NCI-H82 (cell line): ENCODE measurements at regions not wholly inside any gene's neighbourhood (a gene's known extent, or its start where the extent isn't known, plus 50 kb on each side); places are given as distances from the start of the nearest gene placed in this dataset.
"Not testable (repeated sequence)": the region's sequence is repeated elsewhere in the genome, so short reads cannot be mapped to it uniquely, and the experiment has no call there.

Experiments used
- DNase-seq: peaks from one replicate; lab custom pipeline; 2025; lab: John Stamatoyannopoulos, UW

DNA sequence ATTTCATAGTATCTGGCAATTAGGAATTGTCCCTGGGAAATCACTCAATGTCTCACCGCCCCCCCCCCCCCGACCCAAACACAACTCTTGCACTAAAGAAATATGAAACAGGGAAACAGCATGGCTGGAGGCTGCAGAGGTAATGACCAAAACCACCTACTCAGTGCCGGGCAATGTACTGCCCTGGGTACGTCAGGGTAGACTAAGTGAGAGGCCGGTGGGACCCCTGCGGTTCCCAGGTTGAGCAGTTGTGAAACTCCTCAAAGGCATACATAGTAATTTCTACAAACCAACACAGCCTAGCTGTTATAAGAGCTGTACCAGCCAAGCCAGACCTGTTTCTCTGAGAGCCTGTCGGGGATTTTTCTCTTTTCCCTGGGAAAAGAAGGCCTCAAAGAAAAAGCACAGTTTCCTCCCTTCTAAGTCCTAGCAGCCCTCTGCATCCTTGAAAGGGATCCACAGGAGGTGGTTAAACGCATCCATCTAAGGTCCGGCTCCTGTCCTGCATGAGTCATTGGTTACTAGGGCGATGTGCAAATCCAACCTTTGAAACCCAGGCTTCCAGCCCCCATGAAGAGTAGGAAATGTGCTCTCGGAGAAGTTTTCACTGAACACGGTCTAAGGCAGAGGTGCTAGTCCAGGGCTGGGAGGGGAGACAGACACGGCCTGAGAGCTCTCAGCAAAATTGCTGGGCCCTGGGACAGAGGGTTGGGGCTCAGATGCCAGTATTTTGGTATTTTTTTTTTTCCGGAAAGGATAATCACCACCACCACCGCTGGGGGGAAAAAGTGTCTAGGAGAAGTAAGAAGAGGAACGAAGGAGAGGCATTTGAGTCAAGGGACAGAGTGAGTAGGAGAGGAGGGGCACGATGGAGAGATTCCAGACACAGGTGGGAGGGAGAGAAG is 172.8 kb downstream of the ATP6V0E2 start:
- peak; percentile 30 for DNase-seq

DNA sequence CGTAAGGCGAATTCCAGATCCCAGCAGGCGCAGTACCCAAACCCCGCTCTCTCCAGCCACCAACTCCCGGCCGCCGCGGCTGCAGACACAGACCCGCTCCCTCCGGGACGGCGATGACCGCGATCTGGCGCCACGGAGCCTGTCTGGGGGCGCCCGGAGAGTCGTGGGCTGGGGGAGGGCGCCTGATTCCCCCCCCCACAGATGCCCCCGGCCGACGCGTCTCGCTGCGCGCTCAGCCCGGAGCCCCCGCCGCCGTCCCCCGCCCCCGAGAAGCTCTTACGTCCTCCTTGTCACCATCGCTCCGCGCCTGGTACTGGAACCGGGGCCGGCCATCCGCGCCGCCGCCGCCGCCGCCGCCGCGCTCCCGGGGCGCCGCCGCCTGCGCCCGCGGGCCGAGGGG is 173.6 kb downstream of the ATP6V0E2 start:
- DNase-seq, result peak; percentile 52

DNA sequence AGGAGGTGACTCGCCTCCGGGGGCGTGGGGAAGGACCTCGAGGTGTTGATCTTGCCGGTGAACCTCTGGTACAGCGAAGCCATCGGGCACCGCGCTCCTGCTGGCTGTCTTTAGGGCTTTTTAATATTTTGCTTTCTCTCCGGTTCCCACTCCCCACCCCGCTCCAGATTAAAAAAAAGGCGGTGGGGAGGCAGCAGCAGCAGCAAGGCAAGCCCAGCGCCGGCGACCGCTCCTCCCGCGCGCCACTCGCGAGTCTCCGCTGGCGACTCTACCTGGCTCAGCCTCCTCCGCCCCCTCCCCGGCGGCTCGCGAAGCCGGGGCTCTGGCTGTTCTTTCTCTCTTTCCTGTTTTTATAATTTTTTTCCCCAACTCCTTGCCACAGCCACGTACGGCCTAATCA is 174.0 kb downstream of the ATP6V0E2 start:
- peak; percentile 52 for DNase-seq

DNA sequence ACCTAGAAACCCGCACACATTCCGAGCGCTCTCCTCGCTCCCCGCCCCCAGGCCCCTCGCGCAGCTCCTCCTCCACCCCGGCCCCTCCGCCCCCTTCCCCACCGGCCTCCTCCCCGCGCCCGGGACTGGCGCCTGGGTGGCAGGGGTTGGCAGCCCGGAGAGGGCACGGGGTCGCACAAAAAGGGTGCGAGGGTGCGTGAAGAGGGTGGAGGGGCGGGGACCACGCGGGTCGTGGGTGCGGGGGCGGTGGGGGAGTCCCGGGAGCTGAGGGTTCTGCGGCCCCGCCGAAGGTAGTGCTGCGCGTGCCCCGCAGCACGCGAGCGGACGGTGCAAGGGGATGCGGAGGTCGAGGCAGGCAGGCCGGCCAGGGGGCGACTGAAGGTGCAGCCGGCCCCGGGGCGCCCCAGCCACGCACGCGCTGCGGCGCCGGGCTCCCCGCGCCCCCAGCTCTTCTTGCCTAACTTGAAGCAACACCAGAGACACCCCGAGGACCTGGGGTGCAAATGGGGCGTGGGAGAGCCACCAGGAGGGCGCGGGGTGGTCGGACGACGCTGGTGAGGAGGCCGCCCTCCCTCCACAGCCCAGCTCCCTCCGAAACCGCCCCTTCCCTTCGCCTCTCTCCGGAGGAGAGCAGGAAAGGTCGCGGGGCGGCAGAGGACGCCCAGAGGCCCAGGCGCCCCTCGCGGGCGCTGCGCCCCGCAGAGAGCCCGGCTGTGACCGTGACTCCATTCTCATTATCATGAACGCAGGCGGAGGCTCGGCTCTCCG is 174.7 kb downstream of the ATP6V0E2 start:
- DNase-seq, result peak; percentile 56

DNA sequence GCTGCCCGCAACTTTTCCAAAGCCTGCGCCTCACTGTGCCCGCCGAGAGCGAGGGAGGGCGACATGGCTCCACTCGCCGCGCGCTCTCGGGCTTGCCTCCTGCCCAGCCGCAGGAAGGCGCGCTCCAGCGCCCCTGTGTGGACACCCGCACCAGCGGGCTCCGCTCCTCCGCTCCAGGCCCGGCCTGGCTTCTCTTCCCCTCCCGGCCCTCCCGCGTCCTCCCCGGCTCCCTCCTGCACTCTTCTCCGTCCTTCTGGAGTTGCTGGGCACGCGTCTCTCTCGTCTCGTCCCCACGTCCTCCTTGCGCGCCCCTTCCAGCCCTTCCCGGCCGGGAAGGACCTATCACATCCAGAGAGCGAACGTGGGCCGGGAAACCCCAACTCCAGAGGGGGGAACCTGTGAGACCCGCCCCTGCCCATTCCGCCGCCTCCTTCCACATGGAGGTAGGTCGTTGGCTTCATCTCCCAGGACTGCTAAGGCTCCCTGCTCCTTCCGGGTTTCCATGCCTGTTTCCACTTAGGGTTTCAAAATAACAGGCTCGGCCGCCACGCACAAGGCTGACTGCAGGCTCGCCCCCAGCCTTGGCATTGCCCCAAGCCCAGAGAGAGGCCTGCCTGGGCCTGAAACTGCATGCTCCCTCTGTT is 175.4 kb downstream of the ATP6V0E2 start:
- DNase-seq, result peak; percentile 51

DNA sequence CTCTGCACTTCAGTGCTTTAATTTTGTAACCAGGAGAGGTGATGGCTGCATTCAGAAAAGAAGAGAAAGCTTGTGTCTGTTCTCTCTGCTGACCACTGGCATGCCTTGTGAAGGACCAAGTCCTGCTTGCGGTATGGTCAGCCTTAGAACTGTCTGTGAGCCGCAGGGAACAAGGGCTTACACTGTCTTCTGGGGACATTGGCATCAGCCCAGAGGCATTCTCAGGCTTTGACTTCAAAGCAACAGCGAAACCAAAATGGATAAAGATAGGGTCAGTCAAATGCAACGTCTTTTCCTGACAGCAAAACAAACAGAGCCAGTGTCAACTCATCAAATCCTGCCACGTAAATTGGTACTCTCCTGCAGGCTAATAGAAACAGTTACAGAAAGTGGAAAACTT is 179.6 kb downstream of the ATP6V0E2 start:
- DNase-seq, result not testable (repeated sequence)

DNA sequence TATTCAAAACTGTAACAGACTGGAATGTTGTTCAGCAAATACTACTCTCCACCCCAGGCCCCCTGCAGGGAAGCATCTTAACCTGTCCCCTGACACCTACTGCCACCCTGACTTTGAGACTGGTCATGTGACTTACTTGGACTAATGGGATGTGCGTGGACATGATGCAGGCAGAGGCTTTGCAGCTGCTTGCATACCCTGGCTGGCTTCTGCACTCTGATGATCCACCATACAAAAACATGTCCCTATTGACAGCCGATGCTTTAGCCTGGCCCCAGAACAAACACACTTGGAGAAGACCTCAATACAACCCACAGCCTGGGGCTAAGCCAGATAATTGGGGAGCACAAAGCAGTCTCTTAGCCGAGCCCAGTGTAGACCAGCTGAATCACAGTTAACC is 180.5 kb downstream of the ATP6V0E2 start:
- not testable (repeated sequence) for DNase-seq

DNA sequence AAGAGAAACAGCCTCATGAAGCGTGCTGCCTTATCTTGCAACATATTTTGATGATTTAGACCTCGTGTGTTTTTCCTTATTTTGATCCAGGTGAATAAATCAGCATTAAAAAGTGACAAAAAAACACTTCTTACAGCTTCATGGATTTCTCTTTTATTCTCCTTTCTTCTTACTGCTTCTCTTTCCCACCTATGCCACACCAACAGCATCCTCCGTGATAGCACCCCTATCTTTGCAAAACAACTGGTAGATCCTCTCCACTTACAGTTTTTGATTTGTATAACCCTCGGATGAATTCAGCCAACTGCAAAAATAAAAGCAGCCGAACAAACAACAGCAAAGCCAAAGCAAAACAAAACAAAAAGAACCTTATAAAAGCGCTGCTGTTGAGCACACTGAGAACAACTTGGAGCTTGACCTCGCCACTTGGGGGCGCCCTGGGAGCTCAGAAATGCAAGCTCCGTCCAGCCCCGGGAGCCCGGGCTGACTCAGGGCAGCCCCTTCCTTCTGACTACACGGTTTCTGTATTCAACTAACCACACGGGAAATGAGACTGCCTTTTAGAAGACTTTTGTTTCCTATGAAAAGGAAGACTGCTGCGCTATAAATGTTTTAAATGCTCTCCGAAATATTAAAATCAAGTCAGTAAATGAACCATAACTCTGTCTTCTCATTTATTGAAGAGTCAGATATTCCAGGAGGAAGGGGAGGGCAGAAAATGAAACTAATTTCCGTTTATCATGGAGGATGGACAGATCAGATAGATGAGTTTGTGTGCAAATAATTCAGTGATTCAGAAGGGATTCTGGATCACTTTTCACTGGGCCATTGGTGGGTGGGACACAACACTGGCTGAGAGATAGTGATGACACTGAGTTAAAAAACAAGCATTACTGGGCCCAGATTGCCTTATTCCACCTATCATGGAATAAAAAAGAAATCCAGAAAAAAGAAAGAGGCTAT is 186.8 kb downstream of the ATP6V0E2 start:
- DNase-seq, result not testable (repeated sequence)

DNA sequence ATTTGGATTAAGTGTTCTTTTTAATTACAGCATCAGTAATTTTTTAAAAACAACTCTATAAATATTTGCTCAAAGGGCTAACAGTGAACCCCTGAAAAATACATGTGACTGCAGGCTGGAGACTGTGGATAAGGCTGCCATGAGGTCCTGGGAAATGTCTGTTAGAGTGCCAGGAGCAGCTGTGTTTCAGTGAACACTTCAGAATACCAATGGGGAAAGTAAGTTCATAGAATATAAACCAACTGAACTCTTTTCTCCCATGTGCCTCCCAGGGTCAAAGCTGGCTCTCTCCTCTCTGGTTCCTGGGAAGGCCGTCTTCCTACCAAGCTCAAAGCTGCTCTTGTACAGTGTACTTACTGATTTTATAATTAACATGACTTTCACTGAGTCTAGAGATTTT is 189.4 kb downstream of the ATP6V0E2 start:
- DNase-seq, result not testable (repeated sequence)

DNA sequence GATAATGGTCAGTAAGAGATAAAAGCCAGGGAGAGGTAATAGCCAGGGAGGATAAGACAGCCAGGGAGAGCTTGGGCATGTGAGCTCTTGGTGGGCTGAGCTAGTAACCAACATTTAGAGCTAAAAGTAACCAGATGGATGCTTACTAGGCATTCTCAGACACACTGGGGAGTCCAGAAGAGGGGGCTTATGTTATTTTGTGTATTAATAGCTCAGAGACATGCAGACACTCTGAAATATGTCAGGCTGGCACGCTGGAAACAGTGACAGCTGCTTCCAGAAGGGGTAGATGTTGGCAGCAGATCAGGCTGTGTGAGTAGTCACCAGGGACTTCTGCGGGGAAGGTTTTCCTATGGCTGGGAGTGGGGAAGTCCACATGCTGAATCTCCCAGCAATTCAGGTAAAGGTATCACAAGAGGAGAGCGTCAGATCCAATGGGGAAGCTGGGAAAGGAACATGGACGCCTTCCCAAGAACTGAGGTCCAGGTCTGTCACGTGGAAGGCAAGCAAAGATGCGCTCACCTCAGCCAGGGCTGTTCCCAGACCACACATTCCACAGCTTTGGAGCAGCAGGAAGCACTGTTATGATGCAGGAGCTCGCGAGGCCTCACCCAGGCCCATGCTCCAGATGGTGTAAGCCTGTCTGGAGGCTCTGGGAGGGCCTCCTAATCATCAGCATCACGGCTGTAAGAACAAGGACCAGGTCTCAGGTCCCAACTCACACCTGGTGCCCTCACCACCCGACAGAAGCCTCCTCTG is 196.0 kb downstream of the ATP6V0E2 start:
- DNase-seq, result not testable (repeated sequence)

DNA sequence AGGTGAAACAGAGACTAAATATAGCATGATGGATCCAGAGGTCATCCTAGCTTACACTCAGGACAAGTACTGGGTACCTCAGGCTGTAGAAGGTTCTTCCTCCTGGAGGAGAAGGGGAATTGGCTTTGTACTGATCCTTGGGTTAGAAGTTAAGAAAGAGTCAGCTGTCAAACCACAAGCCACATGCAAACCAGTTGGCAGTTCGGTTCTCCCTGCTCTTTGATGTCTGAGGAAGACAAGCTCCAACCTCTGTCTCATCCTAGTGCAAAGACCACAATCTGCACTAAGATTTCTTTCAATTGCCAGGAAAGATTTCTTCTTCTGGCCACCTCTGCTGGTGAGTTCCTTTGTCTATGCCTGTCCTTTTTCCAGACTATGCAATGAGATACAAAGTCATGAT is 203.8 kb downstream of the ATP6V0E2 start:
- not testable (repeated sequence) for DNase-seq

DNA sequence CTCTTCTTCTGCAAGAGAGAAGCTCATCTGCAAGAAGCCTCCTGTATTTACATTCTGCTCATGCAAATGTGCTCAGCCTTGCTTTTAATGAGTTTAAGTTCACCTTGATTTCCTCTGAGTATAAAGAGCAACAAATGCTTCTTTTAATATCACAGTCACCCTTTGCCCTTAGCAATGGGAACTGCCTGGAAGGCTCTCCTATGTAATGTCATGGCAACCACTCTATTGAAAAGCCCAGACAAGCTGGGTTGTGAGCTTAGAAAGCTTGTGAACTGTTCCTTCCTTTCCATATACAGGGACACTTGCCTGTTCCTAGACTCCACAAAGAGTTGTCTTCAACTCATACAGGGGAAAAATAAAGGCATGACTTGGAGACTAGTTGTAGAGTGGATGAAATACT is 208.1 kb downstream of the ATP6V0E2 start:
- not testable (repeated sequence) for DNase-seq

DNA sequence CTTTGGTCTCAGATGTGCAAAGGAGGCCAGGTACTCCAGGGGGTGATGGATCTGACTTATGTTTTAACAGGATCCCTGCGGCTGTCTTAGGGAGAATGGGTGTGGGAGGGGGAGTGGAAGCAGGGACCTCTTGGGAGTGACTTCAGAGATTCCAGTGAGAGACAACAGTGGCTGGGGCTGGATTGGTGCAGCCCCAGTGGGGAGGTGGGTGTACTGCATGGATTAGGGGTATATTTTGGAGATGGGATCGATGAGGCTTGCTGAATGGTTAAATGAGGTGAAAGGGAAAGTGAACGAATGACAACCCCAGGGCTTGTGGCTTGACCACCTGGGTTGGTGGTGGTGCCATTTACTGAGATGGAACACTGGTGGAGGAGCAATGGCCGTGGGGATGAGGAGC is 211.0 kb downstream of the ATP6V0E2 start:
- not testable (repeated sequence) for DNase-seq

DNA sequence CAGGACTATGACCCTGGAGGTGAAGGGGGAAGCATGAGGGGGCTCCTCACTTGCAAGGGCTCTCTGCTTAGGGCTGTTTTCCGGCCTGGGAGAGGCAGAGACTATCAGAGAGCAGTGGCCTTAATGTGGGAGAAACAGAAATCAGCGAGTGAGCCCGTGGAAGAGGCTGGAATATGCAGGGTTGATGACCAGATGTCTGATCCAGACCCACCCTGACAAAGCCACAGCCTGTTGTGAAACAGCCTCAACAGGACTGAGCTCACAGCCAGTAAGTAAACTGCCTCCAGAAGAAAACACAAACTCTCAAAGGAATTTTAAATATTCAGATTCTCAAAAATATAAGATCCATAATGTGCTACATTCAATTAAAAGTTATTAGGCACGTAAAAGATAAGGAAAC is 213.7 kb downstream of the ATP6V0E2 start:
- DNase-seq, result not testable (repeated sequence)

DNA sequence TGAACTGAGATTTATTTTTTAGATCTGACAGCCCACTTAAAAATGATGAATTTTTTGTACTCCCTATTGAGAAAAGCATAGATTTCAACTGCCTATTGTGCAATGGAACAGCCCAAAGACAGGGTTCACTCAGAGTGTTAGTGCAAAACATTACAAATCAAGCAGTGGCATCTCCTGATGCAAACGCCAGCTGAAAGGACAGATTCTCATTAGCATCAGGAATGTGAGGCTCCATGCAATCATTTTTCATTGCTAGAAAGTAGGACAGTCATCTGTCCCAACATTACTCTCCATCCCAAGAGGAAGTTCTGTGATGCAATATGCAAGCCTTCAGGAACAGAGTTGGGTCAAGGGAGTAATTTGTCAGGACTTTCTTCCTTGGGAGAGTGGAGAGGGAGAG is 215.4 kb downstream of the ATP6V0E2 start:
- not testable (repeated sequence) for DNase-seq

DNA sequence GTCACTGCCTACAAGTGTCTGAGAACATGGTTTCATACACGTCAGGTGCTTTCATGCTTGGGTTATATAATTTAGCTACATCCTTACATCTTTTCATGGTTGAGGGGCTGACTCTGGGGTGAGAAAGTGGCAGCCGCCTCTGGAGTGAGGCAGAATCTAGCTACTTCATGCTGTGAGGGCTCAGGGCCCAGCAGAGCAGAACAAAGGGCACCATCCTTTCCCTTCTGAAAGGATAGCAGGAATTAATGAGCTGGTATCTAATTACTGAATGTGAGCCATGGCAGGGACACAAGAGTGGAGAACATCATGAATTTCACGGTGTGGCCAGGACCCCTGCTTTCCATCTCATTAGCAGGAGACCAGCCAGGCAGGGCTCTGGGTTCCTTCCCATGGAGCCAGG is 217.0 kb downstream of the ATP6V0E2 start:
- not testable (repeated sequence) for DNase-seq

DNA sequence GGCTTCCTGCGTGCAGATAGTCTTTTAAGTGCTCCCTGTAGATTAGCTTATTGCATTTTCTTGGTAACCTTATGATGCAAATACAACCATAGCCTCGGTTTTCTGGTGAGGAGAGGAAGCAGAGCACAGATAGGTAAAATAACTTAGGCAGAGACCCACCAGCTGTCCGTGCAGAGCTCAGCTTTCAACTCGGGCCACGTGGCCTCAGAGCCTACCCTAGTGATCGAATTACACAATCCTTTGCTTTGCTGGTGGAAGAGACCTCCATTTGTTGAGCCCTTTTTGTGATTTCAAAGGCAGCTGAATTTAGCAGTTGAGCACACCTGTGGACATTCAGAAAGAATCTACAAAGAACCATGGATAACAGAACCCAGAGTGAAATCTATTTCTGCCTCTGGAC is 220.1 kb downstream of the ATP6V0E2 start:
- peak; percentile 63 for DNase-seq

DNA sequence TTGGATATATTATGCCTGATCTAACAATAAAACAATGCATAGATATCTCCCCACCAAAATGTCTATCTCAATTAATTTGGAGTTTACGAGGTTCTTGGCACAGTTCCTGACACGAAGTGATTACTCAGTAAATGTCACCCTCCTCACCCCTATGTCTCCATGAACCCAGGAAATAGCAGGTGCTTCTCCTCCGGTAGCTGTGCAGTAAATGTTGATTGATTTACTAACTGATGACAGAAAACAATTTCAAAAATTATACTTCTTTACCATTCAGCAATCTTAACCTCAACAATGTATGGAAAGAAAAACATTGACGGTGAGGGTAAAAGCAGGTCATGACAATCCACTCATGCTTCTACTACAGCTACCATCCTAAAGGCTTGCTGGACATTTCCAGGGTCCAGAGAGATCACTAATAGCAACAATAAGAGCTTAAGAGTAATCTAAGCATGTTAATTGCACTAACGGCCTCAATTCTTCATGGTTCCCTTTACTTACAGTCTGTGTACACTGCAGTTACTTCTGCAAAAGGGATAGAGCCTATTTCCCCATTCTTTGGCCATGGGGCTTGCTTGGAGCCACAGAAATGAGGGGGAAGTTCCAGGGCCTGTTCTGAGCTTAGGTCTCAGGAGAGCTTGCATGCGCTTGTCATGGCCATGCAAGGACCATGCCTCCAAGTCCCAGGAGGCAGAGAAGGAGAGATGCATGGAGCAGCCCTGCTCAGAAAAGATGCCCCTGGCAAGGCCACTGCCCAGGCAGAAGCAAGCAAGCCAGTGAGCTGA is 222.6 kb downstream of the ATP6V0E2 start:
- not testable (repeated sequence) for DNase-seq

DNA sequence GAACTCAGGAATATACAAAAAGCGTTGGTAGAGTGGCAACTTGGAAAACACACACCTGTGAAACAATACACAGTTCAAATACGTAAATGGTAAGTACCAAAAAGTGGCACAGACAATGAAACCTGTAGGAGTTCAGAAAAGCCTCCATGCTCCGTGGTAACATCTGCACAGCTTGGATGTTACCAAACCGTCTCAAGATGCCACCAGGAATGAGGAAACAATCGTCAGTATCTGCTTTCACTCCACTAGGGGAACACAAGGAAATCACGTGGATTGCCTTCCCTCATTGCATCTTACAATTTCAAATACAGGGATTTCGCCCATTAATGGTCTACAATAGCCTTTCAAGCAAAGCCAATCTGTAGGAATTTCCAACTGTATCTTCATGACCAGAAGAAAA is 224.6 kb upstream of the LRRC61 start:
- DNase-seq, result not testable (repeated sequence)

DNA sequence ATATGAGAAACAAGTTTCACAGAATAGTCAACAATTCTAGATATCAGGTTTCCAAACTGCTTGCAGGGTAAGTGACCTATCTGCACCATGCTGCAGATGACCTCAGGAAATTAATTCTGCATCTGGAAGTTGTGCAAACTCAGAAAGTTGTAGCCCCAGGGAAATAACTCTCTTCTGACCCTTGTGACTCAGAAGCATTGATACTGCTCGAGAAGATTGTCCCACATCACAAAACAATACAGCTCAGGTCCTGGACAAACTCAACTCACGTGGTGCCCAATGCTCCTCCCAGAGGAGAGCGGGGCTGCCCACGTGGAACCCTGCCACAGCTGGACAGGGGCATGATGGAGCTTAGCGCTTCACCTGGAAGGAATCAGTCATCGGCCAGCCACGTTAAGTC is 221.9 kb upstream of the LRRC61 start:
- DNase-seq, result not testable (repeated sequence)
